ENCODE measurements at regions not wholly inside any gene's neighbourhood (a gene's known extent, or its start where the extent isn't known, plus 50 kb on each side); places are given as distances from the start of the nearest gene placed in this dataset.
"Not testable (repeated sequence)": the region's sequence is repeated elsewhere in the genome, so short reads cannot be mapped to it uniquely, and the experiment has no call there.

DNA sequence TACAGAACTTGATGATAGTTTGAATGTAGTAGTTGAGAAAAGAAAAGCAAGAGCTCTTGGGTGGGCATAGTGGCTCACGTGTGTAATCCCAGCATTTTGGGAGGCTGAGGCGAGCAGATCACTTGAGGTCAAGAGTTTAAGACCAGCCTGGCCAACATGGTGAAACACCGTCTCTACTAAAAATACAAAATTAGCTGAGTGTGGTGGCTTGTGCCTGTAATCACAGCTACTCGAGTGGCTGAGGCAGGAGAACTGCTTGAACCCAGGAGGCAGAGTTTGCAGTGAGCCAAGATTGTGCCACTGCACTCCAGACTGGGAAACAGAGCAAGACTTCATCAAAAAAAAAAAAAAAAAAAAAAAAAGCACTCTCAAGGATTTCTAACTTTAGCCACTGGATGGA lies 900.2 kb upstream of the WWC1 start:
- TF ChIP-seq, protein P1, sequence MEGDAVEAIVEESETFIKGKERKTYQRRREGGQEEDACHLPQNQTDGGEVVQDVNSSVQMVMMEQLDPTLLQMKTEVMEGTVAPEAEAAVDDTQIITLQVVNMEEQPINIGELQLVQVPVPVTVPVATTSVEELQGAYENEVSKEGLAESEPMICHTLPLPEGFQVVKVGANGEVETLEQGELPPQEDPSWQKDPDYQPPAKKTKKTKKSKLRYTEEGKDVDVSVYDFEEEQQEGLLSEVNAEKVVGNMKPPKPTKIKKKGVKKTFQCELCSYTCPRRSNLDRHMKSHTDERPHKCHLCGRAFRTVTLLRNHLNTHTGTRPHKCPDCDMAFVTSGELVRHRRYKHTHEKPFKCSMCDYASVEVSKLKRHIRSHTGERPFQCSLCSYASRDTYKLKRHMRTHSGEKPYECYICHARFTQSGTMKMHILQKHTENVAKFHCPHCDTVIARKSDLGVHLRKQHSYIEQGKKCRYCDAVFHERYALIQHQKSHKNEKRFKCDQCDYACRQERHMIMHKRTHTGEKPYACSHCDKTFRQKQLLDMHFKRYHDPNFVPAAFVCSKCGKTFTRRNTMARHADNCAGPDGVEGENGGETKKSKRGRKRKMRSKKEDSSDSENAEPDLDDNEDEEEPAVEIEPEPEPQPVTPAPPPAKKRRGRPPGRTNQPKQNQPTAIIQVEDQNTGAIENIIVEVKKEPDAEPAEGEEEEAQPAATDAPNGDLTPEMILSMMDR (IDR thresholded peaks at IDR 0.05), result not testable (repeated sequence)
- TF ChIP-seq POLR2A (IDR thresholded peaks at IDR 0.05), result not testable (repeated sequence)
